ENCODE measurements at regions not wholly inside any gene's neighbourhood (a gene's known extent, or its start where the extent isn't known, plus 50 kb on each side); places are given as distances from the start of the nearest gene placed in this dataset.

- Histone ChIP-seq H3K4me2 (ENCODE audit: extremely low read depth, insufficient read depth, low read length) (no peak overlapping the region), H3K79me2 (ENCODE audit: control insufficient read depth, insufficient read depth, low read length) (no peaks in the 10 kb centered on the region), H3K27ac (ENCODE audit: insufficient read depth, low read length) (no peak overlapping the region), H3K9ac (ENCODE audit: insufficient read depth, low read length) (no peak overlapping the region), H3K27me3 (ENCODE audit: control insufficient read depth, insufficient read depth, low read length) (no peaks in the 10 kb centered on the region), H3K4me3 (replicated peaks in 1 of 4; ENCODE audit: control extremely low read depth in 1 of 4, insufficient read depth in 1 of 4, low read depth in 3 of 4, low read length in 4 of 4) (no peak overlapping the region), H3K4me1 (ENCODE audit: control insufficient read depth, extremely low read depth, insufficient read depth, low read length) (peaks cover 4% of the 10 kb centered on the region), H2AFZ (ENCODE audit: low read length) (no peak overlapping the region), H3K9me3 (ENCODE audit: control insufficient read depth, insufficient read depth, low read depth, low read length) (no peaks in the 10 kb centered on the region), H4K20me1 (ENCODE audit: control insufficient read depth, extremely low read depth, insufficient read depth, low read length) (no peaks in the 10 kb centered on the region), H3K36me3 (ENCODE audit: control insufficient read depth, insufficient read depth, low read length) (no peaks in the 10 kb centered on the region)
- DNase-seq (ENCODE audit: low read depth in 2 of 2) = no peak
- TF ChIP-seq CTCF (conservative IDR thresholded peaks at IDR 0.05 in 1 of 2, IDR thresholded peaks at IDR 0.05 in 1 of 2; ENCODE audit: low read depth in 1 of 2, low read length in 2 of 2) (no peak), EZH2 (IDR thresholded peaks at IDR 0.05; ENCODE audit: low read length, missing control alignments) (no peak)
These were observed 60.5 kb downstream of the NR2F2 start for GRCh38 chr15:96390986-96391385.

GRCh38 chr15:96392380-96393208 lies 62.1 kb downstream of the NR2F2 start:
- Histone ChIP-seq H3K4me1 (ENCODE audit: control insufficient read depth, extremely low read depth, insufficient read depth, low read length) (peaks cover 4% of the 10 kb centered on the region), H2AFZ (ENCODE audit: low read length) (no peak overlapping the region), H3K9ac (ENCODE audit: insufficient read depth, low read length) (no peak overlapping the region), H3K79me2 (ENCODE audit: control insufficient read depth, insufficient read depth, low read length) (no peaks in the 10 kb centered on the region), H3K36me3 (ENCODE audit: control insufficient read depth, insufficient read depth, low read length) (no peaks in the 10 kb centered on the region), H3K27ac (ENCODE audit: insufficient read depth, low read length) (no peak overlapping the region), H4K20me1 (ENCODE audit: control insufficient read depth, extremely low read depth, insufficient read depth, low read length) (no peaks in the 10 kb centered on the region), H3K27me3 (ENCODE audit: control insufficient read depth, insufficient read depth, low read length) (no peaks in the 10 kb centered on the region), H3K9me3 (ENCODE audit: control insufficient read depth, insufficient read depth, low read depth, low read length) (no peaks in the 10 kb centered on the region), H3K4me2 (ENCODE audit: extremely low read depth, insufficient read depth, low read length) (no peak overlapping the region), H3K4me3 (replicated peaks in 1 of 4; ENCODE audit: control extremely low read depth in 1 of 4, insufficient read depth in 1 of 4, low read depth in 3 of 4, low read length in 4 of 4) (no peak overlapping the region)
- TF ChIP-seq CTCF (conservative IDR thresholded peaks at IDR 0.05 in 1 of 2, IDR thresholded peaks at IDR 0.05 in 1 of 2; ENCODE audit: low read depth in 1 of 2, low read length in 2 of 2) (no peak), EZH2 (IDR thresholded peaks at IDR 0.05; ENCODE audit: low read length, missing control alignments) (no peak)
- no peak for DNase-seq (ENCODE audit: low read depth in 2 of 2)

DNA sequence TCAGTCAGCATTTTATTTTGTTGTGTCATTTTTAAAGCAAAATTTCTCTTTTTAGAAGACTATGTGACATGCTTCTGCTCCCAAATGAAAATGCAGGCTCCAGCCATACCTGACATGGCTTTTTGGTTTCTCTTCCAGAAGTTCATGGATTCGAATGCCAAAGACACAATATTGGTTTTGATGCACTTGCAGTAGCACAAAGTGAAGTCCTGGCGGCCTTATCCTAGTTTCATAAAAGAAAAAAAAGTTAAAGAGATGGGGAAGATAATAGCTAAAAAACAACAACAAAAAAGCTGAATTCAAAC lies 62.7 kb downstream of the NR2F2 start:
- Histone ChIP-seq H3K4me1 (ENCODE audit: control insufficient read depth, extremely low read depth, insufficient read depth, low read length) (peaks cover 4% of the 10 kb centered on the region), H3K27ac (ENCODE audit: insufficient read depth, low read length) (no peak overlapping the region), H3K79me2 (ENCODE audit: control insufficient read depth, insufficient read depth, low read length) (no peaks in the 10 kb centered on the region), H4K20me1 (ENCODE audit: control insufficient read depth, extremely low read depth, insufficient read depth, low read length) (no peaks in the 10 kb centered on the region), H3K36me3 (ENCODE audit: control insufficient read depth, insufficient read depth, low read length) (no peaks in the 10 kb centered on the region), H3K9me3 (ENCODE audit: control insufficient read depth, insufficient read depth, low read depth, low read length) (no peaks in the 10 kb centered on the region), H3K4me3 (replicated peaks in 1 of 4; ENCODE audit: control extremely low read depth in 1 of 4, insufficient read depth in 1 of 4, low read depth in 3 of 4, low read length in 4 of 4) (no peak overlapping the region), H3K4me2 (ENCODE audit: extremely low read depth, insufficient read depth, low read length) (no peak overlapping the region), H2AFZ (ENCODE audit: low read length) (no peak overlapping the region), H3K9ac (ENCODE audit: insufficient read depth, low read length) (no peak overlapping the region), H3K27me3 (ENCODE audit: control insufficient read depth, insufficient read depth, low read length) (no peaks in the 10 kb centered on the region)
- no peak for DNase-seq (ENCODE audit: low read depth in 2 of 2)
- TF ChIP-seq EZH2 (IDR thresholded peaks at IDR 0.05; ENCODE audit: low read length, missing control alignments) = no peak
- no peak for TF ChIP-seq CTCF (conservative IDR thresholded peaks at IDR 0.05 in 1 of 2, IDR thresholded peaks at IDR 0.05 in 1 of 2; ENCODE audit: low read depth in 1 of 2, low read length in 2 of 2)

All from fibroblast of lung (primary cell).